Upper lobe of left lung (tissue), 6 donors: ENCODE measurements at regions not wholly inside any gene's neighbourhood (a gene's known extent, or its start where the extent isn't known, plus 50 kb on each side); places are given as distances from the start of the nearest gene placed in this dataset.

ENCODE experiments used
- ATAC-seq, 2 donors: fragments of 200-7000 bp; cut with Tn5 transposase; one replicate each; pipeline ENCODE4 v1.9.1; 2022; ENCODE audit warnings: mild to moderate bottlenecking in 2 of 2, moderate library complexity in 2 of 2; ENCODE audit not compliant: low FRiP score in 2 of 2
- DNase-seq, 2 donors: peaks; one replicate each; pipeline ENCODE4 v3.0.0-alpha.2; 2019 to 2020
- H3K27ac ChIP-seq, 4 donors: fragments of 200-600 bp; sonication (generic); one replicate each; pipeline ENCODE4 v1.5.1; 2016 to 2019
- H3K27me3 ChIP-seq, 4 donors: fragments of 200-600 bp; sonication (generic); one replicate each; pipeline ENCODE4 v1.5.1; 2017 to 2019
- H3K36me3 ChIP-seq, 4 donors: fragments of 200-600 bp; sonication (generic); one replicate each; pipeline ENCODE4 v1.5.1; 2016 to 2019
- H3K4me1 ChIP-seq, 4 donors: fragments of 200-600 bp; sonication (generic); one replicate each; pipeline ENCODE4 v1.5.1; 2018 to 2019
- H3K4me3 ChIP-seq, 4 donors: fragments of 200-600 bp; sonication (generic); one replicate each; pipeline ENCODE4 v1.5.1; 2017 to 2019; ENCODE audit warnings: mild to moderate bottlenecking in 2 of 4, moderate library complexity in 1 of 4
- H3K9me3 ChIP-seq, 4 donors: fragments of 200-600 bp; sonication (generic); one replicate each; pipeline ENCODE4 v1.5.1; 2018 to 2019
- CTCF ChIP-seq, 6 experiments: fragments of 450-650 bp in 4 of 6; fragments of 200-600 bp in 2 of 6; sonication (generic) in 2 of 6; IDR thresholded peaks; one replicate each; pipeline ENCODE4 v1.5.1; 2016 to 2019; ENCODE audit warnings: antibody characterized with exemption in 6 of 6
- EP300 ChIP-seq, 4 donors: sonication (generic); formaldehyde crosslinking; IDR thresholded peaks; one replicate each; pipeline ENCODE4 v1.5.1; 2017; ENCODE audit warnings: antibody characterized with exemption in 4 of 4, control low read depth in 2 of 4
- POLR2A ChIP-seq, 4 donors: fragments of 450-650 bp; IDR thresholded peaks; one replicate each; pipeline ENCODE4 v1.5.1; 2016 to 2017; ENCODE audit warnings: antibody characterized with exemption in 4 of 4, mild to moderate bottlenecking in 2 of 4
- POLR2AphosphoS5 ChIP-seq, 2 donors: sonication (generic); formaldehyde crosslinking; IDR thresholded peaks; one replicate each; pipeline ENCODE4 v1.5.1; 2017; ENCODE audit warnings: antibody characterized with exemption in 2 of 2
- WGBS, 2 donors: methylation state at CpG; one replicate each; pipeline ENCODE4 v1.1.5; 2017 to 2018; 5-methylcytosine and 5-hydroxymethylcytosine counted together
- donor health status: DM: no; HTN: no; CAD: no; lungs with moderate emphysema.
- donor health status: DM: no; HTN: yes; CAD: no; lungs with severe emphysema.

- Histone ChIP-seq H3K27ac (no peak overlapping the region), H3K4me3 (no peak overlapping the region), H3K4me1 (no peaks in the 10 kb centered on the region), H3K9me3 (no peaks in the 10 kb centered on the region), H3K27me3 (no peaks in the 10 kb centered on the region), H3K36me3 (no peaks in the 10 kb centered on the region)
- DNase-seq (no peak), ATAC-seq (no peak)
- no peak for TF ChIP-seq POLR2AphosphoS5 (IDR thresholded peaks at IDR 0.05)
- TF ChIP-seq POLR2A (IDR thresholded peaks at IDR 0.05), result no peak
- no peak for TF ChIP-seq CTCF (IDR thresholded peaks at IDR 0.05)
- no peak for TF ChIP-seq EP300 (IDR thresholded peaks at IDR 0.05)
- WGBS, 2 donors, result 82 to 93% methylated on average over 4 of the region's 4 CpGs
These were observed 71.5 kb upstream of the ATF7IP2 start for GRCh38 chr16:10314317-10314716.

- WGBS, 2 donors, result 44 to 53% methylated on average over 4 of the region's 4 CpGs
- Histone ChIP-seq H3K9me3 (no peaks in the 10 kb centered on the region), H3K4me3 (no peak overlapping the region), H3K4me1 (no peaks in the 10 kb centered on the region), H3K27me3 (no peaks in the 10 kb centered on the region), H3K36me3 (no peaks in the 10 kb centered on the region), H3K27ac (no peak overlapping the region)
- TF ChIP-seq POLR2AphosphoS5 (IDR thresholded peaks at IDR 0.05), result no peak
- no peak for TF ChIP-seq CTCF (IDR thresholded peaks at IDR 0.05)
- DNase-seq (no peak), ATAC-seq (no peak)
These were observed 71.0 kb upstream of the ATF7IP2 start for GRCh38 chr16:10314811-10315210.

GRCh38 chr16:10317425-10318001 lies 68.3 kb upstream of the ATF7IP2 start:
- WGBS, 2 donors, result 92% methylated on average over 3 of the region's 3 CpGs
- no peaks in the 10 kb centered on the region for H3K27me3 ChIP-seq

GRCh38 chr16:10318798-10319500 lies 66.9 kb upstream of the ATF7IP2 start:
- 68 to 79% methylated on average over 11 of the region's 11 CpGs for WGBS, 2 donors
- H3K27me3 ChIP-seq, result no peaks in the 10 kb centered on the region
- no peaks in the 10 kb centered on the region for H3K36me3 ChIP-seq
- ATAC-seq (no peak), DNase-seq (no peak)
- no peak for TF ChIP-seq POLR2A (IDR thresholded peaks at IDR 0.05)
- H3K4me1 ChIP-seq, result no peaks in the 10 kb centered on the region
- no peak overlapping the region for H3K4me3 ChIP-seq
- no peaks in the 10 kb centered on the region for H3K9me3 ChIP-seq
- H3K27ac ChIP-seq, result no peak overlapping the region

More at GRCh38 chr16:10317425-10318001, 68.3 kb upstream of the ATF7IP2 start:
- Histone ChIP-seq H3K4me1 (no peaks in the 10 kb centered on the region), H3K27ac (no peak overlapping the region), H3K9me3 (no peaks in the 10 kb centered on the region), H3K4me3 (no peak overlapping the region), H3K36me3 (no peaks in the 10 kb centered on the region)
- DNase-seq, result no peak
- TF ChIP-seq EP300 (IDR thresholded peaks at IDR 0.05) (no peak), CTCF (IDR thresholded peaks at IDR 0.05) (no peak), POLR2A (IDR thresholded peaks at IDR 0.05) (no peak), POLR2AphosphoS5 (IDR thresholded peaks at IDR 0.05) (no peak)
- ATAC-seq, result no peak

GRCh38 chr16:10321407-10322387 lies 64.2 kb upstream of the ATF7IP2 start:
- DNase-seq, result no peak
- no peaks in the 10 kb centered on the region for H3K27me3 ChIP-seq
- no peaks in the 10 kb centered on the region for H3K36me3 ChIP-seq
- no peak overlapping the region for H3K27ac ChIP-seq
- WGBS, 2 donors, result 80 to 86% methylated on average over 6 of the region's 6 CpGs
- H3K4me3 ChIP-seq, result no peak overlapping the region
- no peaks in the 10 kb centered on the region for H3K9me3 ChIP-seq
- no peak for ATAC-seq
- no peak for TF ChIP-seq POLR2AphosphoS5 (IDR thresholded peaks at IDR 0.05)
- TF ChIP-seq EP300 (IDR thresholded peaks at IDR 0.05), result no peak
- no peak for TF ChIP-seq CTCF (IDR thresholded peaks at IDR 0.05)
- TF ChIP-seq POLR2A (IDR thresholded peaks at IDR 0.05), result no peak
- H3K4me1 ChIP-seq, result no peaks in the 10 kb centered on the region
